ENCODE measurements at regions not wholly inside any gene's neighbourhood (a gene's known extent, or its start where the extent isn't known, plus 50 kb on each side); places are given as distances from the start of the nearest gene placed in this dataset.

DNA sequence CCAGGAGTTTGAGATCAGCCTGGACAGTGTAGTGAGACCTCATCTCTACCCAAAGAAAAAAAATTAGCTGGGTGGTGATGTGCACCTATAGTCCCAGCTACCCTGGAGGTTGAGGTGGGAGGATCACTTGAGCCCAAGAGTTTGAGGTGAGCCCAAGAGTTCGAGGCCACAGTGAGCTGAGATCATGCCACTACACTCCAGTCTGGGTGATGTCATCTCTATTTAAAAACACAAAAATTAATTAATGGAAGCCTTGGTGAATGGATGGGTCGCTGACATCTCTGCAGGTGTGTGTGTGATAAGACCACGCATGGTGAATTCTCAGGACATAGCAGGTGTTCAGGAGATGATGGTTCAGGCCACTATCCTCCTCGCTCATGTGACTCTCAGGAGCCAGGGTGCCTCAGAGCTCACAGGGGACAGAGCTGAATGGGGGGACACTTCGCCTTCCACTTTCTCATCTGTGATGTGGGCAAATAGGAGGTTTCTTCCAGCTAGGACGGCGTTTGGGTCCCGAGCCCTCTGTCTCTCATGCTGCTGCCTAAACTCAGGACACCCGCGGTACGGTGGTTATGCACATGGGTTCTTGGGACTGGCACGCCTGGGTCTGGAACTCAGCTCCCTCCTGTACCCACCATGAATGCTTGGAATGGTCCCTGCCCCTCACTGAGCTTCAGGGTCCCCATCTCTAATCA lies 113.4 kb upstream of the ZBTB40 start:
- TF ChIP-seq POLR2A (IDR thresholded peaks at IDR 0.05; ENCODE audit: low read depth, low read length) (no peak), POLR2AphosphoS5 (IDR thresholded peaks at IDR 0.05; ENCODE audit: insufficient read depth, low read depth, low read length) (no peak), CTCF (IDR thresholded peaks at IDR 0.05; ENCODE audit: extremely low read depth in 1 of 2, insufficient read depth in 1 of 2, low read depth in 1 of 2, low read length in 2 of 2) (no peak), EZH2 (IDR thresholded peaks at IDR 0.05; ENCODE audit: borderline replicate concordance, low read depth, low read length, severe bottlenecking) (no peak), MYC (IDR thresholded peaks at IDR 0.05; ENCODE audit: low read depth, low read length) (no peak), FOS (IDR thresholded peaks at IDR 0.05; ENCODE audit: borderline replicate concordance, insufficient read depth, low read length) (no peak)
- TF ChIP-seq, protein P1, sequence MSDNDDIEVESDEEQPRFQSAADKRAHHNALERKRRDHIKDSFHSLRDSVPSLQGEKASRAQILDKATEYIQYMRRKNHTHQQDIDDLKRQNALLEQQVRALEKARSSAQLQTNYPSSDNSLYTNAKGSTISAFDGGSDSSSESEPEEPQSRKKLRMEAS (IDR thresholded peaks at IDR 0.05; ENCODE audit: insufficient read depth, insufficient read length), result no peak

Data from endothelial cell of umbilical vein (primary cell).